ENCODE measurements at regions not wholly inside any gene's neighbourhood (a gene's known extent, or its start where the extent isn't known, plus 50 kb on each side); places are given as distances from the start of the nearest gene placed in this dataset.

DNA sequence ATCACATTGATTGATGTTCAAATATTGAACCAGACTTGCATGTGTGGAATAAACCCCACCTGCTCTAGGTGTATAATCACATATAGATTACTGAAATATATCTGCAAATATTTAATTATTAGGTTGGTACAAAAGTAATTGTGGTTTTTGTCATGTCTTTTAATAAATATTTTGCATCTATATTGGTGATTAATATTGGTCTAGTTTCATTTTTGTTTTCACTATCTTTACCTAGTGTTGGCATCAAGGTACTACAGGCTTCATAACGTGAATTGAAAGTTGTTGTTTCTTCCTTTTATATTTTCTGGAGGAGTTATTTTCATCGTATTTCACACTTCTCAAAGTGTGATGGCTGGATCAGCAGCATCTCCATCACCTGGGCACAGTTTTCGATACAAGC lies 740.0 kb upstream of the TMEM132C start:
- Mint-ChIP-seq H3K36me3 (ENCODE audit: unreplicated experiment) (no peaks in the 10 kb centered on the region), H3K4me1 (ENCODE audit: unreplicated experiment) (no peaks in the 10 kb centered on the region), H3K9me3 (ENCODE audit: unreplicated experiment) (no peaks in the 10 kb centered on the region), H3K4me3 (ENCODE audit: unreplicated experiment) (no peak overlapping the region), H3K27ac (ENCODE audit: unreplicated experiment) (no peak overlapping the region), H3K27me3 (ENCODE audit: unreplicated experiment) (peaks cover 7% of the 10 kb centered on the region)
- TF ChIP-seq, protein P1, sequence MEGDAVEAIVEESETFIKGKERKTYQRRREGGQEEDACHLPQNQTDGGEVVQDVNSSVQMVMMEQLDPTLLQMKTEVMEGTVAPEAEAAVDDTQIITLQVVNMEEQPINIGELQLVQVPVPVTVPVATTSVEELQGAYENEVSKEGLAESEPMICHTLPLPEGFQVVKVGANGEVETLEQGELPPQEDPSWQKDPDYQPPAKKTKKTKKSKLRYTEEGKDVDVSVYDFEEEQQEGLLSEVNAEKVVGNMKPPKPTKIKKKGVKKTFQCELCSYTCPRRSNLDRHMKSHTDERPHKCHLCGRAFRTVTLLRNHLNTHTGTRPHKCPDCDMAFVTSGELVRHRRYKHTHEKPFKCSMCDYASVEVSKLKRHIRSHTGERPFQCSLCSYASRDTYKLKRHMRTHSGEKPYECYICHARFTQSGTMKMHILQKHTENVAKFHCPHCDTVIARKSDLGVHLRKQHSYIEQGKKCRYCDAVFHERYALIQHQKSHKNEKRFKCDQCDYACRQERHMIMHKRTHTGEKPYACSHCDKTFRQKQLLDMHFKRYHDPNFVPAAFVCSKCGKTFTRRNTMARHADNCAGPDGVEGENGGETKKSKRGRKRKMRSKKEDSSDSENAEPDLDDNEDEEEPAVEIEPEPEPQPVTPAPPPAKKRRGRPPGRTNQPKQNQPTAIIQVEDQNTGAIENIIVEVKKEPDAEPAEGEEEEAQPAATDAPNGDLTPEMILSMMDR (IDR thresholded peaks at IDR 0.05) = no peak
- no peak for DNase-seq (ENCODE audit: extremely low spot score, unreplicated experiment)

DNA sequence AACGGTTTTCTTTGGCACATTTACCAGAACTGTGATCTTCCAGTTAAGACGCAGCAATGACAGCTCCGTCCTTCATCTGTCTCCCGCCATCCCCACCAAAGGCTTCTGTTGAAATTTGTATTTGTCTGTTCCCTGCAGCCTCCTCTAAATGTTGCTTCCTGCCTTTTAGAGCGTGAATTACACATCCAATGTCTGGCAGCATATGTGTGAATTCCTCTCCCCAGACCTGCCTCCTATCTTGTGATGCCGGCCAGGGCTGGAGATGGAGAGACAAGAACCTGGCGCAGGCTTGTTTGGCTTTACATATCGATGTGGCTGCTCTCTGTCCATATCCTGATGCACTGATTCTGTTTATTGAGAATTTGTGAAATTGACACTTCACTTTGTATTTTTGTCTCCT lies 738.4 kb upstream of the TMEM132C start:
- peaks cover 9% of the 10 kb centered on the region for H3K27me3 Mint-ChIP-seq (ENCODE audit: unreplicated experiment)
- DNase-seq (ENCODE audit: extremely low spot score, unreplicated experiment) = no peak
- TF ChIP-seq, protein P1 (IDR thresholded peaks at IDR 0.05) = no peak
- no peaks in the 10 kb centered on the region for H3K9me3 Mint-ChIP-seq (ENCODE audit: unreplicated experiment)
- no peaks in the 10 kb centered on the region for H3K4me1 Mint-ChIP-seq (ENCODE audit: unreplicated experiment)
- H3K36me3 Mint-ChIP-seq (ENCODE audit: unreplicated experiment) = no peaks in the 10 kb centered on the region
- no peak overlapping the region for H3K27ac Mint-ChIP-seq (ENCODE audit: unreplicated experiment)
- no peak overlapping the region for H3K4me3 Mint-ChIP-seq (ENCODE audit: unreplicated experiment)

DNA sequence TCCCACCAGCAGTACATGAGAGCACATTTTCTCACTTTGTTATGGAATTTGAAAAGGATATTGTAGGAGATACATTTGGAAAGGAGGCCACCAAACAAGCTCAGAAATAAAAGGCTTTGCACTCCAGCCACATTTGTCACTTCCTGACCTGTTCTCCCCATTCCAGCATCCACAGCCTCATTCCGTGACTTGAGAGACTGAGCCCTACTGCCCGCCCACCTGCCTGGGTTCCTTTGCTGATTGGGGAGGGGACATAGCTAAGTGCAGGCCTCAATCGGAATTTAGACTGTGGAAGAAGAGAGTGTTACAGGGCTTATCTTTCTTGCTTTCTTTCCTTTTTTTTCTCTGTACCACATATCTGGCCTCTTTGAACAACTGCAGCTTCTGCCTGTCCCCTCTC lies 735.4 kb upstream of the TMEM132C start:
- no peak for DNase-seq (ENCODE audit: extremely low spot score, unreplicated experiment)
- H3K27ac Mint-ChIP-seq (ENCODE audit: unreplicated experiment) = no peak overlapping the region
- H3K4me3 Mint-ChIP-seq (ENCODE audit: unreplicated experiment) = no peak overlapping the region
- peaks cover 7% of the 10 kb centered on the region for H3K9me3 Mint-ChIP-seq (ENCODE audit: unreplicated experiment)
- no peaks in the 10 kb centered on the region for H3K4me1 Mint-ChIP-seq (ENCODE audit: unreplicated experiment)
- TF ChIP-seq, protein P1 (IDR thresholded peaks at IDR 0.05) = no peak
- no peaks in the 10 kb centered on the region for H3K36me3 Mint-ChIP-seq (ENCODE audit: unreplicated experiment)
- H3K27me3 Mint-ChIP-seq (ENCODE audit: unreplicated experiment) = peaks cover 12% of the 10 kb centered on the region

- H3K27me3 Mint-ChIP-seq (ENCODE audit: unreplicated experiment) = peaks cover 15% of the 10 kb centered on the region
- H3K9me3 Mint-ChIP-seq (ENCODE audit: unreplicated experiment) = peaks cover 7% of the 10 kb centered on the region
- H3K27ac Mint-ChIP-seq (ENCODE audit: unreplicated experiment) = no peak overlapping the region
- no peak for DNase-seq (ENCODE audit: extremely low spot score, unreplicated experiment)
- H3K4me3 Mint-ChIP-seq (ENCODE audit: unreplicated experiment) = no peak overlapping the region
- H3K36me3 Mint-ChIP-seq (ENCODE audit: unreplicated experiment) = no peaks in the 10 kb centered on the region
- H3K4me1 Mint-ChIP-seq (ENCODE audit: unreplicated experiment) = no peaks in the 10 kb centered on the region
- TF ChIP-seq, protein P1 (IDR thresholded peaks at IDR 0.05) = no peak
These were observed 733.6 kb upstream of the TMEM132C start for GRCh38 chr12:127533353-127533752.

DNA sequence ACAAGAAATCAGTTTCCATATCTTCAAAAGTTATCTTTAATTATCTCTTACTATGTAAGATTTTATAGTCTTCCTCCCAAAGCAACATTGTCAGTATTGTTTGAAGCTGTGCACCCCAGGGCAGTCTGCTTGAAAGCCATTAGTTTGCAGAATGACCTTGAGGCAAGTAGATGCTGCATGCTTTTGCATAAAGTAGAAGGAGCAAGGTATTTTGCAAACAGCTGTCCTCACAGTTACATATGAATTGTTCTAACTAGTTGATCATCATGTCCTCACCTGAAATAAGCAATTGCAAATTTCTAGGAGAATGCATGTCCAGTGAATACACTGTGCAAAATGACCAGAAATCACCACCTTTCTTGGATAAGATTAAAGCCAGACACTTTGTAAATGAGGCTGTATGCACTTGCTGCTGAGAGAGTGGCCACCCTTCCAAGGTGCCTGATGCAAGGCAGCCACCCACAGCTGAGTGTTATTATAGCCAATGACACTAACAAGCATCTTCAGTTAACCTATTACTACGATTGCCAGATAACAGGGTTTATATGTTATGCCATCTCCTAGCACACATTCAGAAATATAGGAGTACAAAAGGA lies 730.0 kb upstream of the TMEM132C start:
- no peak overlapping the region for H3K4me3 Mint-ChIP-seq (ENCODE audit: unreplicated experiment)
- H3K4me1 Mint-ChIP-seq (ENCODE audit: unreplicated experiment) = no peaks in the 10 kb centered on the region
- no peak overlapping the region for H3K27ac Mint-ChIP-seq (ENCODE audit: unreplicated experiment)
- peaks cover 13% of the 10 kb centered on the region for H3K27me3 Mint-ChIP-seq (ENCODE audit: unreplicated experiment)
- no peaks in the 10 kb centered on the region for H3K36me3 Mint-ChIP-seq (ENCODE audit: unreplicated experiment)
- H3K9me3 Mint-ChIP-seq (ENCODE audit: unreplicated experiment) = peaks cover 7% of the 10 kb centered on the region
- TF ChIP-seq, protein P1 (IDR thresholded peaks at IDR 0.05) = no peak
- DNase-seq (ENCODE audit: extremely low spot score, unreplicated experiment) = no peak

Measured in osteocyte (in vitro differentiated cells).